Liver (tissue), 3 donors: ENCODE measurements at regions not wholly inside any gene's neighbourhood (a gene's known extent, or its start where the extent isn't known, plus 50 kb on each side); places are given as distances from the start of the nearest gene placed in this dataset.

ENCODE experiments used
- CTCF ChIP-seq: fragments of 150-350 bp; IDR thresholded peaks from 2 replicates; pipeline ENCODE4 v1.5.1; 2017; ENCODE audit warnings: improper control_type of control experiment, low read depth, low read length; ENCODE audit not compliant: missing input control
- RAD21 ChIP-seq, 2 donors: IDR thresholded peaks; 2 replicates each; pipeline ENCODE4 v1.6.1; 2016; ENCODE audit warnings: antibody characterized with exemption in 2 of 2, mild to moderate bottlenecking in 2 of 2
- SP1 ChIP-seq: IDR thresholded peaks from 2 replicates; pipeline ENCODE4 v1.6.1; 2018; ENCODE audit warnings: antibody characterized with exemption, mild to moderate bottlenecking
- YY1 ChIP-seq: IDR thresholded peaks from 2 replicates; pipeline ENCODE4 v1.6.1; 2016; ENCODE audit warnings: antibody characterized with exemption, mild to moderate bottlenecking
- donor health status: healthy.
- donor health status: healthy.

GRCh38 chr4:56118845-56119244, 170.1 kb downstream of the CEP135 start:
- TF ChIP-seq SP1 = no peak
- no peak for TF ChIP-seq CTCF
- TF ChIP-seq YY1 = no peak
- no peak for TF ChIP-seq RAD21 (IDR thresholded peaks at IDR 0.05)
